Neural progenitor cell (in vitro differentiated cells): ENCODE measurements at regions not wholly inside any gene's neighbourhood (a gene's known extent, or its start where the extent isn't known, plus 50 kb on each side); places are given as distances from the start of the nearest gene placed in this dataset.

Experiments
- DNase-seq: peaks from one replicate; pipeline ENCODE4 v3.0.0-alpha.2; 2016; ENCODE audit warnings: low spot score
- H2AFZ ChIP-seq: fragments of 200-600 bp; sonication (generic); replicated peaks from 2 replicates; pipeline ENCODE4 v1.6.1; 2016; ENCODE audit warnings: antibody characterized with exemption
- H3F3A ChIP-seq: fragments of 200-600 bp; sonication (generic); 2 replicates; pipeline ENCODE4 v1.6.1; 2016; ENCODE audit warnings: antibody characterized with exemption, low read depth
- H3K27ac ChIP-seq: fragments of 200-600 bp; sonication (generic); 2 replicates; pipeline ENCODE4 v1.5.1; 2016; ENCODE audit warnings: mild to moderate bottlenecking
- H3K27me3 ChIP-seq: fragments of 200-600 bp; sonication (generic); 2 replicates; pipeline ENCODE4 v1.6.1; 2016; ENCODE audit warnings: mild to moderate bottlenecking, moderate library complexity
- H3K36me3 ChIP-seq: fragments of 200-600 bp; sonication (generic); 2 replicates; pipeline ENCODE4 v1.5.1; 2016
- H3K4me1 ChIP-seq: fragments of 200-600 bp; sonication (generic); 2 replicates; pipeline ENCODE4 v1.6.1; 2016; ENCODE audit warnings: mixed run types
- H3K4me2 ChIP-seq: fragments of 200-600 bp; sonication (generic); 2 replicates; pipeline ENCODE4 v1.6.1; 2016
- H3K4me3 ChIP-seq: fragments of 200-600 bp; sonication (generic); 2 replicates; pipeline ENCODE4 v1.5.1; 2016
- H3K79me2 ChIP-seq: fragments of 200-600 bp; sonication (generic); 2 replicates; pipeline ENCODE4 v1.6.1; 2016; ENCODE audit warnings: low read depth
- H3K9ac ChIP-seq: fragments of 200-600 bp; sonication (generic); 2 replicates; pipeline ENCODE4 v1.6.1; 2016
- H3K9me3 ChIP-seq: fragments of 200-600 bp; sonication (generic); 2 replicates; pipeline ENCODE4 v1.5.1; 2016; ENCODE audit warnings: low read depth
- H4K20me1 ChIP-seq: fragments of 200-600 bp; sonication (generic); 2 replicates; pipeline ENCODE4 v1.6.1; 2016; ENCODE audit warnings: low read depth
- H3K27ac Mint-ChIP-seq: 3 replicates; pipeline ENCODE4 v1.8.0; 2021; ENCODE audit warnings: mixed read lengths
- H3K27me3 Mint-ChIP-seq: 2 replicates; pipeline ENCODE4 v1.8.0; 2022; ENCODE audit warnings: low read depth, mild to moderate bottlenecking, inconsistent platforms, moderate library complexity, mixed read lengths; ENCODE audit not compliant: insufficient read depth
- H3K36me3 Mint-ChIP-seq: 3 replicates; pipeline ENCODE4 v1.8.0; 2021; ENCODE audit warnings: mixed read lengths
- H3K4me1 Mint-ChIP-seq: 3 replicates; pipeline ENCODE4 v1.8.0; 2021; ENCODE audit warnings: mixed read lengths
- H3K4me3 Mint-ChIP-seq: 3 replicates; pipeline ENCODE4 v1.8.0; 2021; ENCODE audit warnings: mild to moderate bottlenecking, moderate library complexity, mixed read lengths
- H3K9me3 Mint-ChIP-seq: 3 replicates; pipeline ENCODE4 v1.8.0; 2020; ENCODE audit warnings: mixed read lengths
- CTCF ChIP-seq: fragments of 200-600 bp; sonication (generic); IDR thresholded peaks from 2 replicates; pipeline ENCODE4 v1.5.1; 2017; ENCODE audit warnings: antibody characterized with exemption, mild to moderate bottlenecking
- EZH2 ChIP-seq: fragments of 200-600 bp; sonication (generic); IDR thresholded peaks from 2 replicates; pipeline ENCODE4 v1.6.1; 2017; ENCODE audit warnings: antibody characterized with exemption, mild to moderate bottlenecking, moderate library complexity
- EZH2phosphoT487 ChIP-seq: fragments of 200-600 bp; sonication (generic); IDR thresholded peaks from 2 replicates; pipeline ENCODE4 v1.6.1; 2017; ENCODE audit warnings: antibody characterized with exemption

GRCh38 chr14:44420226-44420625 lies 86.9 kb downstream of the FSCB start:
- H3K9me3 ChIP-seq: no peaks in the 10 kb centered on the region
- no peaks in the 10 kb centered on the region for H3F3A ChIP-seq
- no peaks in the 10 kb centered on the region for H3K36me3 ChIP-seq
- H3K36me3 Mint-ChIP-seq: no peaks in the 10 kb centered on the region
- no peaks in the 10 kb centered on the region for H3K4me1 ChIP-seq
- no peak overlapping the region for H3K4me3 ChIP-seq
- no peak for TF ChIP-seq CTCF
- TF ChIP-seq EZH2: no peak
- TF ChIP-seq EZH2phosphoT487: no peak
- no peak overlapping the region for H3K4me3 Mint-ChIP-seq
- no peak overlapping the region for H3K4me2 ChIP-seq
- no peaks in the 10 kb centered on the region for H3K4me1 Mint-ChIP-seq
- H3K27me3 Mint-ChIP-seq: no peaks in the 10 kb centered on the region
- H3K9ac ChIP-seq: no peak overlapping the region
- H2AFZ ChIP-seq: no peak overlapping the region
- DNase-seq: no peak
- no peak overlapping the region for H3K27ac Mint-ChIP-seq
- no peaks in the 10 kb centered on the region for H3K79me2 ChIP-seq
- H4K20me1 ChIP-seq: no peaks in the 10 kb centered on the region
- no peaks in the 10 kb centered on the region for H3K27me3 ChIP-seq
- no peak overlapping the region for H3K27ac ChIP-seq
- peaks cover 4% of the 10 kb centered on the region for H3K9me3 Mint-ChIP-seq

GRCh38 chr14:44418856-44419255 lies 88.2 kb downstream of the FSCB start:
- Mint-ChIP-seq H3K27ac (no peak overlapping the region), H3K4me1 (no peaks in the 10 kb centered on the region), H3K4me3 (no peak overlapping the region), H3K27me3 (no peaks in the 10 kb centered on the region), H3K9me3 (peaks cover 4% of the 10 kb centered on the region), H3K36me3 (no peaks in the 10 kb centered on the region)
- Histone ChIP-seq H3K36me3 (no peaks in the 10 kb centered on the region), H3K9ac (no peak overlapping the region), H3K4me3 (no peak overlapping the region), H3K27me3 (no peaks in the 10 kb centered on the region), H3F3A (no peaks in the 10 kb centered on the region), H3K4me1 (no peaks in the 10 kb centered on the region), H4K20me1 (no peaks in the 10 kb centered on the region), H2AFZ (no peak overlapping the region), H3K27ac (no peak overlapping the region), H3K9me3 (no peaks in the 10 kb centered on the region), H3K79me2 (no peaks in the 10 kb centered on the region), H3K4me2 (no peak overlapping the region)
- no peak for DNase-seq
- TF ChIP-seq EZH2: no peak
- TF ChIP-seq EZH2phosphoT487: no peak
- TF ChIP-seq CTCF: no peak

- H3K4me3 ChIP-seq: no peak overlapping the region
- no peak overlapping the region for H3K4me2 ChIP-seq
- Mint-ChIP-seq H3K36me3 (no peaks in the 10 kb centered on the region), H3K4me3 (no peak overlapping the region), H3K27me3 (peaks cover 3% of the 10 kb centered on the region), H3K9me3 (peaks cover 4% of the 10 kb centered on the region), H3K4me1 (peaks cover 2% of the 10 kb centered on the region), H3K27ac (no peak overlapping the region)
- no peaks in the 10 kb centered on the region for H3K36me3 ChIP-seq
- no peak overlapping the region for H2AFZ ChIP-seq
- TF ChIP-seq CTCF (no peak), EZH2 (no peak), EZH2phosphoT487 (no peak)
- H4K20me1 ChIP-seq: no peaks in the 10 kb centered on the region
- no peak for DNase-seq
- H3K9me3 ChIP-seq: no peaks in the 10 kb centered on the region
- H3F3A ChIP-seq: no peaks in the 10 kb centered on the region
- no peak overlapping the region for H3K27ac ChIP-seq
- no peaks in the 10 kb centered on the region for H3K79me2 ChIP-seq
- H3K9ac ChIP-seq: no peak overlapping the region
- H3K27me3 ChIP-seq: no peaks in the 10 kb centered on the region
- H3K4me1 ChIP-seq: no peaks in the 10 kb centered on the region
Observed at GRCh38 chr14:44417809-44418208, 89.3 kb downstream of the FSCB start.

GRCh38 chr14:44414646-44415045 lies 92.4 kb downstream of the FSCB start:
- no peaks in the 10 kb centered on the region for H3F3A ChIP-seq
- no peak overlapping the region for H2AFZ ChIP-seq
- H4K20me1 ChIP-seq: no peaks in the 10 kb centered on the region
- no peaks in the 10 kb centered on the region for H3K27me3 ChIP-seq
- H3K9ac ChIP-seq: no peak overlapping the region
- Mint-ChIP-seq H3K9me3 (peaks cover 4% of the 10 kb centered on the region), H3K4me1 (peaks cover 4% of the 10 kb centered on the region), H3K4me3 (no peak overlapping the region), H3K27ac (no peak overlapping the region), H3K36me3 (no peaks in the 10 kb centered on the region), H3K27me3 (peaks cover 3% of the 10 kb centered on the region)
- H3K4me2 ChIP-seq: no peak overlapping the region
- H3K27ac ChIP-seq: no peak overlapping the region
- H3K9me3 ChIP-seq: no peaks in the 10 kb centered on the region
- no peaks in the 10 kb centered on the region for H3K4me1 ChIP-seq
- no peaks in the 10 kb centered on the region for H3K79me2 ChIP-seq
- no peak for DNase-seq
- no peaks in the 10 kb centered on the region for H3K36me3 ChIP-seq
- no peak overlapping the region for H3K4me3 ChIP-seq
- no peak for TF ChIP-seq CTCF
- TF ChIP-seq EZH2: no peak
- TF ChIP-seq EZH2phosphoT487: no peak
